DND-41 (cell line): ENCODE measurements at regions not wholly inside any gene's neighbourhood (a gene's known extent, or its start where the extent isn't known, plus 50 kb on each side); places are given as distances from the start of the nearest gene placed in this dataset.

Source experiments
- EZH2 ChIP-seq: IDR thresholded peaks from 3 replicates; pipeline ENCODE4 v1.6.1; 2012; ENCODE audit warnings: borderline replicate concordance, low read depth, mild to moderate bottlenecking, moderate library complexity, low read length, inconsistent platforms; ENCODE audit not compliant: severe bottlenecking
- TF ChIP-seq, protein P1 (sequence below): IDR thresholded peaks from 2 replicates; pipeline ENCODE4 v1.5.1; 2012; ENCODE audit warnings: borderline replicate concordance, low read length, moderate library complexity, mild to moderate bottlenecking; ENCODE audit not compliant: poor library complexity, severe bottlenecking; ENCODE audit errors: extremely low read depth

DNA sequence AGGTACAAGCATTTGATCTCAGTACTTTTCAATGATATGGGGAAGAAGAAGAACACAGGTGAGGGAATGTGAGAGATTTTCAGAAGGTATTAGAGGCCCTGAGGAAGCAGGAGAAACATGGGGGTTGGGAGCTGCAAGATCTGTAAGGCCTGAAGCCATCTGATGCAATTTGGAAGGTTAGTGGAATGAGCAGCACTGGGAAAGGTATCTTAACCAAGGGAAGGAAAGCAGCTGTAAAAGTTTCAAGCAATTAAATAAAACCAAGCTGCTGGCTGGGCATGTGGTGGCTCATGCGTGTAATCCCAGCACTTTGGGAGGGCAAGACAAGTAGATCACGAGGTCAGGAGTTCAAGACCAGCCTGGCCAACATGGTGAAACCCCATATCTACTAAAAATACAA lies 104.4 kb upstream of the PARP11 start:
- TF ChIP-seq, protein P1, sequence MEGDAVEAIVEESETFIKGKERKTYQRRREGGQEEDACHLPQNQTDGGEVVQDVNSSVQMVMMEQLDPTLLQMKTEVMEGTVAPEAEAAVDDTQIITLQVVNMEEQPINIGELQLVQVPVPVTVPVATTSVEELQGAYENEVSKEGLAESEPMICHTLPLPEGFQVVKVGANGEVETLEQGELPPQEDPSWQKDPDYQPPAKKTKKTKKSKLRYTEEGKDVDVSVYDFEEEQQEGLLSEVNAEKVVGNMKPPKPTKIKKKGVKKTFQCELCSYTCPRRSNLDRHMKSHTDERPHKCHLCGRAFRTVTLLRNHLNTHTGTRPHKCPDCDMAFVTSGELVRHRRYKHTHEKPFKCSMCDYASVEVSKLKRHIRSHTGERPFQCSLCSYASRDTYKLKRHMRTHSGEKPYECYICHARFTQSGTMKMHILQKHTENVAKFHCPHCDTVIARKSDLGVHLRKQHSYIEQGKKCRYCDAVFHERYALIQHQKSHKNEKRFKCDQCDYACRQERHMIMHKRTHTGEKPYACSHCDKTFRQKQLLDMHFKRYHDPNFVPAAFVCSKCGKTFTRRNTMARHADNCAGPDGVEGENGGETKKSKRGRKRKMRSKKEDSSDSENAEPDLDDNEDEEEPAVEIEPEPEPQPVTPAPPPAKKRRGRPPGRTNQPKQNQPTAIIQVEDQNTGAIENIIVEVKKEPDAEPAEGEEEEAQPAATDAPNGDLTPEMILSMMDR, result no peak
- no peak for TF ChIP-seq EZH2
